ENCODE measurements at regions not wholly inside any gene's neighbourhood (a gene's known extent, or its start where the extent isn't known, plus 50 kb on each side); places are given as distances from the start of the nearest gene placed in this dataset.

DNA sequence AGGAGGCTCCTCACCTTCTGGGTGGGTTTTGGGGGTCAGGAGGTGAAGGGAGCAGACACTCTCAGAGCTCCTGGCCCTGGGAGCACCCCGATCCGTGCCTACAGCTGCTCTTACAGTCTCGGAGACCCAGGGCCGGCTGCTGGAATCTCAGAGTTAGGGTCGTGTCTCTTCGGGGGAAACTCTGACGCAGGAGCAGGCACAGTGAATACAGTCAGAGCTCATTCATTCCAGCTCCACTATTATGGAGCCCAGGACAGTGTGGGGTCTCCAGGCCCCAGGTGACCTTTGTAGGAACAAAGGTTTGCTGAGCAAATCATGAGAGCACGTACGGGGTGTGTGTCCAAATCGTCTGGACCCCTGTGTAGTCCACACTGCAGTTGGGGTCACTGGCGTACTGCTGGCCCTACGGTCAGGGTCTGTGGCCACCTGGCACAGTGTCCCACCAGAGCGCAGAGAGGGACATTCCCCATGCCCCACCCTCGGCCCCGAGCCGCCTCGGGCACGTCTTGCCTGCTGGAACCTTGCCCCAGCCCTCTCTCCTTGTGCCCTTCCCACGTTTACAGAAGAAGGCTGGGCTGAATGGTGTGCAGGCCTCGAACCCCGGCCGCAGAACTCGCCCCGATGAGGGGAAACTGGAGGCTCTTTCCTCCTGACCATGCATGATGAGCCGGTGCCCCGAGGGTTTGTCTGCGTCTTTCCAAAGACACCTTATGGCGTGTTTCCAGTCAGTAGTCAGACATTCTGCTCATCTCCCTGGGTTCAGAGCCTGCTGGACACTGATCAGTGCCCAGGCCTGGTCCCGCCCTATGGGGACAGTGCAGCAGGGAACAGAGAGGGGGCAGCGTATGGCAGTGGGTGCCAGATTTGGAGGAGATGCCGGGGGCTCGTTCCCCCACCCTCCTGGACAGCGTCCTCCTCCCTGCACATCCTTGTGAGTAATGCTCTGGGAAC, 1166.6 kb downstream of the BRD1 start:
- Histone ChIP-seq H3K27ac (ENCODE audit: poor library complexity, severe bottlenecking) (no peak overlapping the region), H3K4me3 (ENCODE audit: severe bottlenecking) (no peak overlapping the region), H3K27me3 (ENCODE audit: insufficient read depth, poor library complexity, severe bottlenecking) (no peaks in the 10 kb centered on the region), H3K4me1 (ENCODE audit: insufficient read depth, poor library complexity, severe bottlenecking) (no peaks in the 10 kb centered on the region), H3K36me3 (ENCODE audit: low read depth) (no peaks in the 10 kb centered on the region), H3K9me3 (ENCODE audit: severe bottlenecking) (peaks cover 4% of the 10 kb centered on the region)
- no peak for TF ChIP-seq CTCF (IDR thresholded peaks at IDR 0.05; ENCODE audit: poor library complexity, severe bottlenecking)
- ATAC-seq (ENCODE audit: low read depth) (no peak), DNase-seq (ENCODE audit: low spot score) (no peak)

- ATAC-seq (ENCODE audit: low read depth) (no peak), DNase-seq (ENCODE audit: low spot score) (no peak)
- TF ChIP-seq CTCF (IDR thresholded peaks at IDR 0.05; ENCODE audit: poor library complexity, severe bottlenecking) = no peak
- H3K36me3 ChIP-seq (ENCODE audit: low read depth) = no peaks in the 10 kb centered on the region
- no peaks in the 10 kb centered on the region for H3K4me1 ChIP-seq (ENCODE audit: insufficient read depth, poor library complexity, severe bottlenecking)
- no peak overlapping the region for H3K27ac ChIP-seq (ENCODE audit: poor library complexity, severe bottlenecking)
- H3K9me3 ChIP-seq (ENCODE audit: severe bottlenecking) = peaks cover 4% of the 10 kb centered on the region
- H3K4me3 ChIP-seq (ENCODE audit: severe bottlenecking) = no peak overlapping the region
- no peaks in the 10 kb centered on the region for H3K27me3 ChIP-seq (ENCODE audit: insufficient read depth, poor library complexity, severe bottlenecking)
Measured at GRCh38 chr22:48660104-48660789, 1167.4 kb downstream of the BRD1 start.

DNA sequence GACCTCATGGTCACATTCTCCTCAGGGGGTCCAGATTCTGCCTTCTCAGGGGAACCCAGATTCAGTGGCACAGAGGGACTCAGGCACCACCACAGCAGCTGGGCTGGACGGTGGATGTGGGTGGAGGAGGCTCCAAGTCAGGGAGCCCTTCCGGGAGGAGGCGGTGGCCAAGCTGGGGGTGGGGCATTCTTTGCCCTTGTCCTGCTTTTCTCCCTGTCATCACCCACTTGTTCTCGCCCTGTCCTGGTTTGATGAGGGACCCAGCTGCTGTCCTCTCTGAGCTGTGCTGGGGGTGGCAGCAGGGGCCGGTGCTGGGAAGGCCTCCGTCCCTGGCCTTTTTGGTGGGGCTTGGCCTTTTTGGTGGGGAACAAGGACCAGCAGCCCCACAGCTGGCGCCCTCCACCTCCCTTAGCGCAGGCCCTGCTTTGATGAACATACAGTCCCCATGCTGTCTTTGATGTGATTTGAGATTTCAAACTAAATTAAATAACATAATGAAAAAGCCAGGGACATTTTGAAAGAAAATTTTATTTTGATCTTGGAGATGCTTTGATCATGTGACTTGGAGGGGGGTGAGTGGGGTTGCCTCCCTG, 1168.2 kb downstream of the BRD1 start:
- H3K9me3 ChIP-seq (ENCODE audit: severe bottlenecking) = peaks cover 4% of the 10 kb centered on the region
- no peak for DNase-seq (ENCODE audit: low spot score)
- no peak for TF ChIP-seq CTCF (IDR thresholded peaks at IDR 0.05; ENCODE audit: poor library complexity, severe bottlenecking)
- no peaks in the 10 kb centered on the region for H3K27me3 ChIP-seq (ENCODE audit: insufficient read depth, poor library complexity, severe bottlenecking)
- H3K27ac ChIP-seq (ENCODE audit: poor library complexity, severe bottlenecking) = no peak overlapping the region
- no peaks in the 10 kb centered on the region for H3K4me1 ChIP-seq (ENCODE audit: insufficient read depth, poor library complexity, severe bottlenecking)
- H3K4me3 ChIP-seq (ENCODE audit: severe bottlenecking) = no peak overlapping the region
- ATAC-seq (ENCODE audit: low read depth) = no peak
- H3K36me3 ChIP-seq (ENCODE audit: low read depth) = no peaks in the 10 kb centered on the region

GRCh38 chr22:48658871-48659270, 1168.8 kb downstream of the BRD1 start:
- Histone ChIP-seq H3K4me3 (ENCODE audit: severe bottlenecking) (no peak overlapping the region), H3K4me1 (ENCODE audit: insufficient read depth, poor library complexity, severe bottlenecking) (no peaks in the 10 kb centered on the region), H3K27ac (ENCODE audit: poor library complexity, severe bottlenecking) (no peak overlapping the region), H3K27me3 (ENCODE audit: insufficient read depth, poor library complexity, severe bottlenecking) (no peaks in the 10 kb centered on the region), H3K9me3 (ENCODE audit: severe bottlenecking) (peaks cover 4% of the 10 kb centered on the region), H3K36me3 (ENCODE audit: low read depth) (no peaks in the 10 kb centered on the region)
- TF ChIP-seq CTCF (IDR thresholded peaks at IDR 0.05; ENCODE audit: poor library complexity, severe bottlenecking) = no peak
- ATAC-seq (ENCODE audit: low read depth) = no peak
- no peak for DNase-seq (ENCODE audit: low spot score)
